HEK293 (cell line): ENCODE measurements at regions not wholly inside any gene's neighbourhood (a gene's known extent, or its start where the extent isn't known, plus 50 kb on each side); places are given as distances from the start of the nearest gene placed in this dataset.

Source experiments
- GLI2 ChIP-seq: fragments of 450-650 bp; formaldehyde crosslinking; IDR thresholded peaks from 2 replicates; pipeline ENCODE4; 2017; ENCODE audit warnings: missing biosample characterization, missing genetic modification characterization, low read depth, borderline replicate concordance
- ZNF174 ChIP-seq: fragments of 450-650 bp; formaldehyde crosslinking; IDR thresholded peaks from 2 replicates; pipeline ENCODE4 v1.5.0; 2017; ENCODE audit warnings: missing biosample characterization, mild to moderate bottlenecking, missing genetic modification characterization
- ZNF670 ChIP-seq: fragments of 450-650 bp; formaldehyde crosslinking; IDR thresholded peaks from 2 replicates; pipeline ENCODE4 v1.5.1; 2016; ENCODE audit warnings: missing biosample characterization, missing genetic modification characterization, low read depth
- TF ChIP-seq, protein P1 (sequence below): fragments of 450-650 bp; formaldehyde crosslinking; IDR thresholded peaks from 2 replicates; pipeline ENCODE4 v1.5.1; 2016; ENCODE audit warnings: missing biosample characterization, missing genetic modification characterization
- TF ChIP-seq, protein P2 (sequence below): fragments of 450-650 bp; IDR thresholded peaks from 2 replicates; pipeline ENCODE4 v1.5.1; 2018; ENCODE audit warnings: missing biosample characterization, mild to moderate bottlenecking, missing genetic modification characterization
- TF ChIP-seq, protein P3 (sequence below): fragments of 450-650 bp; formaldehyde crosslinking; IDR thresholded peaks from 2 replicates; pipeline ENCODE4 v1.5.1; 2016; ENCODE audit warnings: missing biosample characterization, missing genetic modification characterization
- TF ChIP-seq, protein P4 (sequence below): IDR thresholded peaks from 2 replicates; pipeline ENCODE4 v1.6.1; 2011; ENCODE audit warnings: mild to moderate bottlenecking, low read depth, low read length, borderline replicate concordance

DNA sequence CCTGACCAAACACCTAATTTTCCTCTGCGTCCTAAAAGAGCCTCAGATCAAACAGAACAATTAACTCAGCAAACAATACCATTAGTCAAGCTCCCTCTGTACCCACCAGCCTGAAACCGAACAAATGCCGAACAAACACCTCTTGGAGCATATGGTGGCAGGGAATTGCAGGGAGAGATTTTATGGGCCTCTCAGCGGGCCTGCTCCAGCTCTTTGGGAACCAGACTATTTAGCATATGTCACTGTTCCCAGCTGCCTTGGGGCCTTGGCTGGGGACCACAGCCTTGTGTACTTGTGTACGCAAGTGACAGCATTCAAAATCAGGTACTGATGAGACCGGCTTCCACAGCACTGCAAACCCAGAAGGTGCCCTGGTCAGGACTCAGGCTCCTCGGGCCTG is 388.8 kb upstream of the PPP2R3A start:
- no peak for TF ChIP-seq ZNF174 (tag by site-specific recombination)
- TF ChIP-seq, protein P1, sequence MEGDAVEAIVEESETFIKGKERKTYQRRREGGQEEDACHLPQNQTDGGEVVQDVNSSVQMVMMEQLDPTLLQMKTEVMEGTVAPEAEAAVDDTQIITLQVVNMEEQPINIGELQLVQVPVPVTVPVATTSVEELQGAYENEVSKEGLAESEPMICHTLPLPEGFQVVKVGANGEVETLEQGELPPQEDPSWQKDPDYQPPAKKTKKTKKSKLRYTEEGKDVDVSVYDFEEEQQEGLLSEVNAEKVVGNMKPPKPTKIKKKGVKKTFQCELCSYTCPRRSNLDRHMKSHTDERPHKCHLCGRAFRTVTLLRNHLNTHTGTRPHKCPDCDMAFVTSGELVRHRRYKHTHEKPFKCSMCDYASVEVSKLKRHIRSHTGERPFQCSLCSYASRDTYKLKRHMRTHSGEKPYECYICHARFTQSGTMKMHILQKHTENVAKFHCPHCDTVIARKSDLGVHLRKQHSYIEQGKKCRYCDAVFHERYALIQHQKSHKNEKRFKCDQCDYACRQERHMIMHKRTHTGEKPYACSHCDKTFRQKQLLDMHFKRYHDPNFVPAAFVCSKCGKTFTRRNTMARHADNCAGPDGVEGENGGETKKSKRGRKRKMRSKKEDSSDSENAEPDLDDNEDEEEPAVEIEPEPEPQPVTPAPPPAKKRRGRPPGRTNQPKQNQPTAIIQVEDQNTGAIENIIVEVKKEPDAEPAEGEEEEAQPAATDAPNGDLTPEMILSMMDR (tag by site-specific recombination) = no peak
- TF ChIP-seq, protein P2, sequence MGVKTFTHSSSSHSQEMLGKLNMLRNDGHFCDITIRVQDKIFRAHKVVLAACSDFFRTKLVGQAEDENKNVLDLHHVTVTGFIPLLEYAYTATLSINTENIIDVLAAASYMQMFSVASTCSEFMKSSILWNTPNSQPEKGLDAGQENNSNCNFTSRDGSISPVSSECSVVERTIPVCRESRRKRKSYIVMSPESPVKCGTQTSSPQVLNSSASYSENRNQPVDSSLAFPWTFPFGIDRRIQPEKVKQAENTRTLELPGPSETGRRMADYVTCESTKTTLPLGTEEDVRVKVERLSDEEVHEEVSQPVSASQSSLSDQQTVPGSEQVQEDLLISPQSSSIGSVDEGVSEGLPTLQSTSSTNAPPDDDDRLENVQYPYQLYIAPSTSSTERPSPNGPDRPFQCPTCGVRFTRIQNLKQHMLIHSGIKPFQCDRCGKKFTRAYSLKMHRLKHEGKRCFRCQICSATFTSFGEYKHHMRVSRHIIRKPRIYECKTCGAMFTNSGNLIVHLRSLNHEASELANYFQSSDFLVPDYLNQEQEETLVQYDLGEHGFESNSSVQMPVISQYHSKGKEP (tag by site-specific recombination) = no peak
- no peak for TF ChIP-seq ZNF670 (tag by site-specific recombination)
- TF ChIP-seq GLI2 (tag by site-specific recombination) = no peak
- TF ChIP-seq, protein P3, sequence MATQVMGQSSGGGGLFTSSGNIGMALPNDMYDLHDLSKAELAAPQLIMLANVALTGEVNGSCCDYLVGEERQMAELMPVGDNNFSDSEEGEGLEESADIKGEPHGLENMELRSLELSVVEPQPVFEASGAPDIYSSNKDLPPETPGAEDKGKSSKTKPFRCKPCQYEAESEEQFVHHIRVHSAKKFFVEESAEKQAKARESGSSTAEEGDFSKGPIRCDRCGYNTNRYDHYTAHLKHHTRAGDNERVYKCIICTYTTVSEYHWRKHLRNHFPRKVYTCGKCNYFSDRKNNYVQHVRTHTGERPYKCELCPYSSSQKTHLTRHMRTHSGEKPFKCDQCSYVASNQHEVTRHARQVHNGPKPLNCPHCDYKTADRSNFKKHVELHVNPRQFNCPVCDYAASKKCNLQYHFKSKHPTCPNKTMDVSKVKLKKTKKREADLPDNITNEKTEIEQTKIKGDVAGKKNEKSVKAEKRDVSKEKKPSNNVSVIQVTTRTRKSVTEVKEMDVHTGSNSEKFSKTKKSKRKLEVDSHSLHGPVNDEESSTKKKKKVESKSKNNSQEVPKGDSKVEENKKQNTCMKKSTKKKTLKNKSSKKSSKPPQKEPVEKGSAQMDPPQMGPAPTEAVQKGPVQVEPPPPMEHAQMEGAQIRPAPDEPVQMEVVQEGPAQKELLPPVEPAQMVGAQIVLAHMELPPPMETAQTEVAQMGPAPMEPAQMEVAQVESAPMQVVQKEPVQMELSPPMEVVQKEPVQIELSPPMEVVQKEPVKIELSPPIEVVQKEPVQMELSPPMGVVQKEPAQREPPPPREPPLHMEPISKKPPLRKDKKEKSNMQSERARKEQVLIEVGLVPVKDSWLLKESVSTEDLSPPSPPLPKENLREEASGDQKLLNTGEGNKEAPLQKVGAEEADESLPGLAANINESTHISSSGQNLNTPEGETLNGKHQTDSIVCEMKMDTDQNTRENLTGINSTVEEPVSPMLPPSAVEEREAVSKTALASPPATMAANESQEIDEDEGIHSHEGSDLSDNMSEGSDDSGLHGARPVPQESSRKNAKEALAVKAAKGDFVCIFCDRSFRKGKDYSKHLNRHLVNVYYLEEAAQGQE (tag by site-specific recombination) = no peak
- TF ChIP-seq, protein P4, sequence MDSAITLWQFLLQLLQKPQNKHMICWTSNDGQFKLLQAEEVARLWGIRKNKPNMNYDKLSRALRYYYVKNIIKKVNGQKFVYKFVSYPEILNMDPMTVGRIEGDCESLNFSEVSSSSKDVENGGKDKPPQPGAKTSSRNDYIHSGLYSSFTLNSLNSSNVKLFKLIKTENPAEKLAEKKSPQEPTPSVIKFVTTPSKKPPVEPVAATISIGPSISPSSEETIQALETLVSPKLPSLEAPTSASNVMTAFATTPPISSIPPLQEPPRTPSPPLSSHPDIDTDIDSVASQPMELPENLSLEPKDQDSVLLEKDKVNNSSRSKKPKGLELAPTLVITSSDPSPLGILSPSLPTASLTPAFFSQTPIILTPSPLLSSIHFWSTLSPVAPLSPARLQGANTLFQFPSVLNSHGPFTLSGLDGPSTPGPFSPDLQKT = no peak
